ENCODE measurements at regions not wholly inside any gene's neighbourhood (a gene's known extent, or its start where the extent isn't known, plus 50 kb on each side); places are given as distances from the start of the nearest gene placed in this dataset.
"Not testable (repeated sequence)": the region's sequence is repeated elsewhere in the genome, so short reads cannot be mapped to it uniquely, and the experiment has no call there.

GRCh38 chr11:41533761-41534160 lies 74.3 kb upstream of the LRRC4C start:
- no peak overlapping the region for H3K4me3 ChIP-seq

GRCh38 chr11:41534391-41534790 lies 74.9 kb upstream of the LRRC4C start:
- Histone ChIP-seq H3K4me1 (no peaks in the 10 kb centered on the region), H3K27me3 (no peaks in the 10 kb centered on the region), H3K9me3 (no peaks in the 10 kb centered on the region), H3K27ac (no peak overlapping the region), H3K36me3 (no peaks in the 10 kb centered on the region), H3K4me3 (no peak overlapping the region)
- intact Hi-C loops (cut with DNase I; ENCODE audit: low total_unique reads), result no loop called here
- no peak for DNase-seq
- TF ChIP-seq CTCF (IDR thresholded peaks at IDR 0.05), result no peak

More at GRCh38 chr11:41533761-41534160, 74.3 kb upstream of the LRRC4C start:
- no peaks in the 10 kb centered on the region for H3K36me3 ChIP-seq
- H3K27ac ChIP-seq, result no peak overlapping the region
- no peaks in the 10 kb centered on the region for H3K4me1 ChIP-seq
- DNase-seq, result no peak
- TF ChIP-seq CTCF (IDR thresholded peaks at IDR 0.05), result no peak
- intact Hi-C loops (cut with DNase I; ENCODE audit: low total_unique reads), result no loop called here
- no peaks in the 10 kb centered on the region for H3K27me3 ChIP-seq
- H3K9me3 ChIP-seq, result no peaks in the 10 kb centered on the region

- intact Hi-C loops (cut with DNase I; ENCODE audit: low total_unique reads), result no loop called here
- Histone ChIP-seq H3K27me3 (no peaks in the 10 kb centered on the region), H3K4me1 (no peaks in the 10 kb centered on the region), H3K9me3 (no peaks in the 10 kb centered on the region), H3K4me3 (no peak overlapping the region), H3K36me3 (no peaks in the 10 kb centered on the region), H3K27ac (no peak overlapping the region)
- TF ChIP-seq CTCF (IDR thresholded peaks at IDR 0.05), result no peak
- DNase-seq, result no peak
Measured at GRCh38 chr11:41534861-41535260, 75.4 kb upstream of the LRRC4C start.

GRCh38 chr11:41536021-41536568 lies 76.6 kb upstream of the LRRC4C start:
- no peak for DNase-seq
- H3K4me1 ChIP-seq, result no peaks in the 10 kb centered on the region
- no peak overlapping the region for H3K27ac ChIP-seq
- intact Hi-C loops (cut with DNase I; ENCODE audit: low total_unique reads), result no loop called here
- no peaks in the 10 kb centered on the region for H3K27me3 ChIP-seq
- no peaks in the 10 kb centered on the region for H3K36me3 ChIP-seq
- no peak overlapping the region for H3K4me3 ChIP-seq
- no peak for TF ChIP-seq CTCF (IDR thresholded peaks at IDR 0.05)
- H3K9me3 ChIP-seq, result no peaks in the 10 kb centered on the region

GRCh38 chr11:41544902-41545301 lies 85.5 kb upstream of the LRRC4C start:
- H3K9me3 ChIP-seq; H3K4me3 ChIP-seq; H3K27me3 ChIP-seq; intact Hi-C loops (cut with DNase I; ENCODE audit: low total_unique reads); H3K36me3 ChIP-seq; DNase-seq; H3K4me1 ChIP-seq; H3K27ac ChIP-seq: not testable (repeated sequence)

GRCh38 chr11:41578421-41579051 lies 119.1 kb upstream of the LRRC4C start:
- no peaks in the 10 kb centered on the region for H3K27me3 ChIP-seq
- intact Hi-C loops (cut with DNase I; ENCODE audit: low total_unique reads), result no loop called here
- H3K4me3 ChIP-seq, result no peak overlapping the region
- H3K9me3 ChIP-seq, result no peaks in the 10 kb centered on the region
- H3K36me3 ChIP-seq, result no peaks in the 10 kb centered on the region
- no peak for TF ChIP-seq CTCF (IDR thresholded peaks at IDR 0.05)
- no peaks in the 10 kb centered on the region for H3K4me1 ChIP-seq
- no peak overlapping the region for H3K27ac ChIP-seq
- DNase-seq, result no peak

All from tibial artery (tissue), 4 donors.